H1 (cell line): ENCODE measurements at regions not wholly inside any gene's neighbourhood (a gene's known extent, or its start where the extent isn't known, plus 50 kb on each side); places are given as distances from the start of the nearest gene placed in this dataset.
A peak's percentile ranks its signal among the peaks of the same experiment; 100 is the strongest.

Experiments used
- CTCF ChIA-PET: fragments of 300-600 bp; sonication (Branson Sonifier 250); formaldehyde crosslinking; loops from one replicate; lab custom pipeline; 2021; ENCODE audit not compliant: partially characterized antibody; lab: Charles Lee
- POLR2A ChIA-PET: fragments of 300-600 bp; sonication (Branson Sonifier 250); formaldehyde crosslinking; loops from one replicate; lab custom pipeline; 2021; ENCODE audit warnings: inconsistent platforms; ENCODE audit not compliant: partially characterized antibody; lab: Charles Lee
- DNase-seq, 2 experiments: peaks; one replicate each; pipeline versions ENCODE4 v3.0.0 to v3.0.0-alpha.2; 2010 to 2022; ENCODE audit warnings: low spot score in 2 of 2, low read depth in 1 of 2, mixed read lengths in 1 of 2
- FAIRE-seq: peaks from 2 replicates; lab custom pipeline; 2011; peaks lifted over from hg19 to GRCh38; lab: Jason Lieb, UNC
- H2AFZ ChIP-seq: 2 replicates; pipeline ENCODE4 v1.8.1; 2012; ENCODE audit warnings: low read length, inconsistent platforms
- H2AK5ac ChIP-seq: 2 replicates; pipeline ENCODE4 v1.6.1; 2013; ENCODE audit warnings: low read depth, low read length
- H2BK120ac ChIP-seq: replicated peaks from 2 replicates; pipeline ENCODE3; 2013; ENCODE audit warnings: low read depth, low read length, inconsistent platforms
- H2BK12ac ChIP-seq: 2 replicates; pipeline ENCODE4 v1.6.1; 2013; ENCODE audit warnings: low read depth, low read length
- H2BK15ac ChIP-seq: 2 replicates; pipeline ENCODE4 v1.6.1; 2013; ENCODE audit warnings: low read length
- H2BK20ac ChIP-seq: 2 replicates; pipeline ENCODE4 v1.6.1; 2013; ENCODE audit warnings: low read length
- H2BK5ac ChIP-seq: 2 replicates; pipeline ENCODE4 v1.6.1; 2013; ENCODE audit warnings: low read depth, low read length
- H3K14ac ChIP-seq: 2 replicates; pipeline ENCODE4 v1.6.1; 2013; ENCODE audit warnings: inconsistent platforms; ENCODE audit not compliant: insufficient read length
- H3K18ac ChIP-seq: 2 replicates; pipeline ENCODE4 v1.6.1; 2013; ENCODE audit warnings: low read length; ENCODE audit errors: extremely low read depth
- H3K23ac ChIP-seq: 2 replicates; pipeline ENCODE4 v1.6.1; 2013; ENCODE audit warnings: inconsistent platforms; ENCODE audit not compliant: insufficient read length
- H3K23me2 ChIP-seq: 2 replicates; pipeline ENCODE4 v1.6.1; 2013; ENCODE audit warnings: low read depth, low read length
- H3K27ac ChIP-seq: 2 replicates; pipeline ENCODE4 v1.6.1; 2011; ENCODE audit warnings: low read depth, low read length, inconsistent platforms
- H3K27me3 ChIP-seq, 4 experiments: replicated peaks in 1 of 4; 1 replicate in 1 of 4; 2 replicates in 3 of 4; pipeline versions ENCODE4 v1.6.1 to v1.8.1; 2011 to 2013; ENCODE audit warnings: low read length in 3 of 4, mild to moderate bottlenecking in 3 of 4, inconsistent platforms in 2 of 4, mixed read lengths in 2 of 4, moderate library complexity in 1 of 4; ENCODE audit not compliant: control insufficient read depth in 3 of 4, insufficient read depth in 3 of 4; ENCODE audit errors: extremely low read depth in 1 of 4
- H3K36me3 ChIP-seq, 4 experiments: 2 replicates each; pipeline versions ENCODE4 v1.6.1 to v1.8.1; 2011 to 2013; ENCODE audit warnings: mild to moderate bottlenecking in 4 of 4, low read length in 3 of 4, moderate library complexity in 2 of 4, control low read depth in 1 of 4, inconsistent platforms in 1 of 4; ENCODE audit not compliant: insufficient read depth in 4 of 4, control insufficient read depth in 2 of 4
- H3K4ac ChIP-seq: replicated peaks from 2 replicates; pipeline ENCODE3; 2013; ENCODE audit warnings: low read length, low read depth, mixed read lengths, inconsistent platforms; ENCODE audit not compliant: insufficient read length
- H3K4me1 ChIP-seq, 4 experiments: replicated peaks in 1 of 4; 1 replicate in 1 of 4; 2 replicates in 3 of 4; pipeline versions ENCODE4 v1.6.1 to v1.8.1; 2011 to 2013; ENCODE audit warnings: low read length in 3 of 4, inconsistent platforms in 2 of 4, mixed read lengths in 1 of 4; ENCODE audit not compliant: insufficient read depth in 4 of 4, control insufficient read depth in 3 of 4
- H3K4me2 ChIP-seq, 2 experiments: 2 replicates each; pipeline versions ENCODE4 v1.6.1 to v1.8.1; 2011 to 2013; ENCODE audit warnings: low read depth in 2 of 2, low read length in 2 of 2, control low read depth in 1 of 2, inconsistent platforms in 1 of 2, mild to moderate bottlenecking in 1 of 2; ENCODE audit not compliant: insufficient read depth in 1 of 2
- H3K4me3 ChIP-seq, 4 experiments: fragments of 200-600, 300-600 bp in 1 of 4; sonication (generic), shearing (Covaris generic), sonication (Bioruptor Twin) in 1 of 4; 2 replicates each; pipeline versions ENCODE4 v1.5.1 to v1.8.1; 2011 to 2016; ENCODE audit warnings: low read length in 4 of 4, low read depth in 3 of 4, control low read depth in 2 of 4, inconsistent platforms in 2 of 4, mild to moderate bottlenecking in 2 of 4, mixed read lengths in 1 of 4, moderate library complexity in 1 of 4; ENCODE audit not compliant: insufficient read depth in 2 of 4; ENCODE audit errors: extremely low read depth in 1 of 4
- H3K56ac ChIP-seq: replicated peaks from 2 replicates; pipeline ENCODE3; 2013; ENCODE audit warnings: low read depth, mild to moderate bottlenecking, mixed read lengths, low read length, inconsistent platforms; ENCODE audit not compliant: insufficient read length
- H3K79me1 ChIP-seq: 2 replicates; pipeline ENCODE4 v1.6.1; 2013; ENCODE audit warnings: low read depth, low read length, control low read depth
- H3K79me2 ChIP-seq, 2 experiments: 2 replicates each; pipeline versions ENCODE4 v1.6.1 to v1.8.1; 2012 to 2013; ENCODE audit warnings: low read length in 2 of 2, mild to moderate bottlenecking in 2 of 2, inconsistent platforms in 1 of 2; ENCODE audit not compliant: insufficient read depth in 2 of 2, control insufficient read depth in 1 of 2
- H3K9ac ChIP-seq, 4 experiments: replicated peaks in 1 of 4; 1 replicate in 1 of 4; 2 replicates in 3 of 4; pipeline versions ENCODE4 v1.6.1 to v1.8.1; 2011 to 2013; ENCODE audit warnings: low read depth in 3 of 4, low read length in 3 of 4, control low read depth in 2 of 4, mild to moderate bottlenecking in 2 of 4, moderate library complexity in 2 of 4, inconsistent platforms in 1 of 4; ENCODE audit errors: extremely low read depth in 1 of 4
- H3K9me3 ChIP-seq, 2 experiments: 2 replicates each; pipeline versions ENCODE4 v1.6.1 to v1.8.1; 2012 to 2013; ENCODE audit warnings: mild to moderate bottlenecking in 2 of 2, moderate library complexity in 2 of 2, control low read depth in 1 of 2, inconsistent platforms in 1 of 2, low read depth in 1 of 2, low read length in 1 of 2, mixed read lengths in 1 of 2; ENCODE audit not compliant: insufficient read depth in 2 of 2
- H4K20me1 ChIP-seq, 2 experiments: replicated peaks in 1 of 2; 2 replicates each; pipeline versions ENCODE3 to v1.8.1; 2011 to 2013; ENCODE audit warnings: inconsistent platforms in 2 of 2, low read length in 2 of 2, mild to moderate bottlenecking in 1 of 2; ENCODE audit not compliant: insufficient read depth in 2 of 2, control insufficient read depth in 1 of 2
- H4K5ac ChIP-seq: 2 replicates; pipeline ENCODE4 v1.6.1; 2013; ENCODE audit warnings: low read length, low read depth, mixed read lengths, inconsistent platforms; ENCODE audit not compliant: insufficient read length
- H4K8ac ChIP-seq: 2 replicates; pipeline ENCODE4 v1.8.0; 2013; ENCODE audit warnings: mild to moderate bottlenecking, moderate library complexity, low read length, inconsistent platforms; ENCODE audit not compliant: insufficient read depth; ENCODE audit errors: extremely low read depth
- H4K91ac ChIP-seq: replicated peaks from 2 replicates; pipeline ENCODE3; 2013; ENCODE audit warnings: low read length, mixed read lengths, inconsistent platforms; ENCODE audit not compliant: insufficient read length
- BCL11A ChIP-seq, 2 experiments: IDR thresholded peaks; one replicate each; pipeline ENCODE4 v1.6.1; 2011; ENCODE audit warnings: low read depth in 2 of 2, low read length in 2 of 2, mild to moderate bottlenecking in 2 of 2
- CBX5 ChIP-seq: fragments of 300-800, 300-1000 bp; sonication (generic); IDR thresholded peaks from 2 replicates; pipeline ENCODE4 v1.7.1; 2016; ENCODE audit warnings: antibody characterized with exemption, low read length, low read depth
- CREB1 ChIP-seq: IDR thresholded peaks from 2 replicates; pipeline ENCODE4 v1.6.1; 2012; ENCODE audit warnings: inconsistent platforms
- E2F6 ChIP-seq: IDR thresholded peaks from 2 replicates; pipeline ENCODE4 v1.6.1; 2012; ENCODE audit warnings: inconsistent platforms
- EGR1 ChIP-seq: IDR thresholded peaks from 2 replicates; pipeline ENCODE4 v1.6.1; 2011; ENCODE audit warnings: low read depth, low read length, borderline replicate concordance
- EP300 ChIP-seq, 2 experiments: IDR thresholded peaks; 1 replicate in 1 of 2; 2 replicates in 1 of 2; pipeline ENCODE4 v1.6.1; 2011 to 2012; ENCODE audit warnings: low read depth in 2 of 2, low read length in 2 of 2, mild to moderate bottlenecking in 2 of 2, borderline replicate concordance in 1 of 2, inconsistent platforms in 1 of 2, moderate library complexity in 1 of 2
- JUN ChIP-seq: IDR thresholded peaks from 2 replicates; pipeline ENCODE4 v1.6.1; 2011; ENCODE audit warnings: low read depth, mild to moderate bottlenecking, improper control_type of control experiment, low read length
- RAD21 ChIP-seq, 2 experiments: IDR thresholded peaks in 1 of 2; conservative IDR thresholded peaks in 1 of 2; 2 replicates each; pipeline ENCODE4 v1.6.1; 2011; ENCODE audit warnings: low read depth in 2 of 2, low read length in 2 of 2, improper control_type of control experiment in 1 of 2, inconsistent platforms in 1 of 2, mild to moderate bottlenecking in 1 of 2, moderate library complexity in 1 of 2
- RNF2 ChIP-seq: fragments of 200-900, 300-1000 bp; sonication (generic); IDR thresholded peaks from 2 replicates; pipeline ENCODE4 v1.7.1; 2016; ENCODE audit warnings: borderline replicate concordance, low read depth, mild to moderate bottlenecking, antibody characterized with exemption, low read length; ENCODE audit not compliant: poor library complexity, severe bottlenecking; ENCODE audit errors: missing control alignments
- SP4 ChIP-seq: IDR thresholded peaks from 2 replicates; pipeline ENCODE4 v1.6.1; 2012; ENCODE audit warnings: low read length, inconsistent platforms
- SUZ12 ChIP-seq: fragments of 200-600 bp; sonication (generic); IDR thresholded peaks from 2 replicates; pipeline ENCODE4 v1.6.1; 2012; ENCODE audit warnings: mild to moderate bottlenecking, inconsistent platforms, low read length, moderate library complexity, mixed read lengths
- WGBS, 2 experiments: shearing (Covaris generic) in 1 of 2; methylation state at CpG; one replicate each; pipeline versions ENCODE4 v1.1.6 to v1.1.7; 2013 to 2015; ENCODE audit warnings: low lambda C conversion rate in 2 of 2, mixed read lengths in 2 of 2, inconsistent platforms in 1 of 2, low coverage in 1 of 2, missing lambda C conversion rate in 1 of 2; ENCODE audit not compliant: insufficient replicate concordance in 2 of 2, insufficient coverage in 1 of 2, insufficient read length in 1 of 2; ENCODE audit errors: extremely low coverage in 1 of 2, missing lambda C conversion rate in 1 of 2; 5-methylcytosine and 5-hydroxymethylcytosine counted together

- no peak overlapping the region for H2BK15ac ChIP-seq
- no peaks in the 10 kb centered on the region for H3K79me2 ChIP-seq
- no peak overlapping the region for H3K27ac ChIP-seq
- H3K4ac ChIP-seq: no peak overlapping the region
- ChIA-PET CTCF (interaction anchor here (0.5 to 1.4 kb wide), 3 partner anchors 11 to 67 kb away, joined by 3 to 5 read pairs (median 3); no protein-coding TSS in a partner anchor), POLR2A (no interaction called here)
- H4K8ac ChIP-seq: no peak overlapping the region
- no peaks in the 10 kb centered on the region for H3K79me1 ChIP-seq
- H3K14ac ChIP-seq: no peak overlapping the region
- H3K4me1 ChIP-seq: no peaks in the 10 kb centered on the region
- H2BK12ac ChIP-seq: no peak overlapping the region
- H3K18ac ChIP-seq: no peak overlapping the region
- H3K4me2 ChIP-seq: no peak overlapping the region
- H4K5ac ChIP-seq: no peak overlapping the region
- no peak for DNase-seq
- no peaks in the 10 kb centered on the region for H3K9me3 ChIP-seq
- 84% methylated on average over 1 of the region's 1 CpG; no CpG with 5 or more reads in 1 of the 2 experiments for WGBS, 2 experiments
- H2BK120ac ChIP-seq: no peak overlapping the region
- no peak overlapping the region for H3K4me3 ChIP-seq
- no peak overlapping the region for H4K91ac ChIP-seq
- H3K27me3 ChIP-seq: no peaks in the 10 kb centered on the region
- H3K9ac ChIP-seq: no peak overlapping the region
- no peaks in the 10 kb centered on the region for H3K36me3 ChIP-seq
- FAIRE-seq: no peak
- H3K23ac ChIP-seq: no peak overlapping the region
- no peak overlapping the region for H3K56ac ChIP-seq
- no peaks in the 10 kb centered on the region for H3K23me2 ChIP-seq
- no peak overlapping the region for H2BK20ac ChIP-seq
- no peak overlapping the region for H2BK5ac ChIP-seq
- peak overlapping the region; percentile 49; the same call in 1 of the 2 replicates for H2AFZ ChIP-seq
- H2AK5ac ChIP-seq: no peak overlapping the region
- H4K20me1 ChIP-seq: no peaks in the 10 kb centered on the region
- no peak for TF ChIP-seq SP4
- TF ChIP-seq EGR1: no peak
- no peak for TF ChIP-seq CREB1
- TF ChIP-seq JUN: no peak
- no peak for TF ChIP-seq E2F6
- no peak for TF ChIP-seq RAD21 (IDR thresholded peaks at IDR 0.05 in 1 of 2, conservative IDR thresholded peaks at IDR 0.05 in 1 of 2; ENCODE audit: low read depth in 2 of 2, low read length in 2 of 2)
- no peak for TF ChIP-seq RNF2
- no peak for TF ChIP-seq EP300 (IDR thresholded peaks at IDR 0.05; ENCODE audit: borderline replicate concordance in 1 of 2, low read depth in 2 of 2, low read length in 2 of 2)
- no peak for TF ChIP-seq BCL11A (IDR thresholded peaks at IDR 0.05; ENCODE audit: low read depth in 2 of 2, low read length in 2 of 2)
- no peak for TF ChIP-seq SUZ12
- no peak for TF ChIP-seq CBX5
Measured at GRCh38 chr14:34372786-34373185, 89.3 kb downstream of the SPTSSA start.
